Upper lobe of right lung (tissue), 1 donor: ENCODE measurements at regions not wholly inside any gene's neighbourhood (a gene's known extent, or its start where the extent isn't known, plus 50 kb on each side); places are given as distances from the start of the nearest gene placed in this dataset.

ENCODE experiments used
- ATAC-seq: fragments of 200-7000 bp; cut with Tn5 transposase; one replicate; pipeline ENCODE4 v1.9.1; 2020; ENCODE audit warnings: mild to moderate bottlenecking, moderate library complexity
- DNase-seq: peaks from one replicate; pipeline ENCODE4 v3.0.0-alpha.2; 2020
- H3K27ac ChIP-seq: fragments of 200-600 bp; one replicate; pipeline ENCODE4 v1.8.0; 2022
- H3K27me3 ChIP-seq: fragments of 200-600 bp; one replicate; pipeline ENCODE4 v1.8.0; 2022; ENCODE audit warnings: mild to moderate bottlenecking
- H3K36me3 ChIP-seq: fragments of 200-600 bp; one replicate; pipeline ENCODE4 v1.8.0; 2022
- H3K4me1 ChIP-seq: fragments of 200-600 bp; one replicate; pipeline ENCODE4 v1.8.0; 2022
- H3K4me3 ChIP-seq: fragments of 200-600 bp; one replicate; pipeline ENCODE4 v1.8.0; 2022; ENCODE audit warnings: mild to moderate bottlenecking
- H3K9me3 ChIP-seq: fragments of 200-600 bp; one replicate; pipeline ENCODE4 v1.8.0; 2022
- CTCF ChIP-seq: fragments of 200-600 bp; IDR thresholded peaks from one replicate; pipeline ENCODE4 v1.8.0; 2022; ENCODE audit warnings: antibody characterized with exemption
- intact Hi-C: fragments of 100-400 bp; cut with DNase I; formaldehyde crosslinking; loops from one replicate; pipeline ENCODE4 v1.11.0; 2022
- donor health status: DM: no; HTN: yes; CAD: no; lungs with severe emphysema.

GRCh38 chr7:142698429-142698828, 50.8 kb upstream of the PRSS1 start:
- Histone ChIP-seq H3K4me1 (no peaks in the 10 kb centered on the region), H3K27me3 (no peaks in the 10 kb centered on the region), H3K4me3 (no peak overlapping the region), H3K27ac (no peak overlapping the region), H3K36me3 (no peaks in the 10 kb centered on the region), H3K9me3 (no peaks in the 10 kb centered on the region)
- ATAC-seq (no peak), DNase-seq (no peak)
- intact Hi-C loops, result no loop called here
- TF ChIP-seq CTCF, result no peak

DNA sequence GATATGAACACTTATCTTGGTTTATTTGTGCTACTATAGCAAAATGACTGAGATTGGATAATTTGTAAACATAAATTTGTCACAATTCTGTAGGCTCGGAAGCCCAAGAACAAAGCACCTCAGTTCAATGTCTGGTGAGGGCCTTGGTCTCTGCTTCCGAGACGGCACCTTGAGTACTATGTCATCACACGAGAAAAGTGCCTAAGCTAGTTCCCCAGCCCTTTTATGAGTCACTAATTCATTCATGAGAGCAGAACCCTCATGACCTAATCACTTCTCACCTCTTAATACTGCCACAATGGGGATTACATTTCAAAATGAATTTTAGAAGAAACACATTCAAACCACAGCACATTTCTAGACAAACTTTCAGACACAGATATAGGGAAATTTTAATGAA, 52.0 kb upstream of the PRSS1 start:
- no peak for TF ChIP-seq CTCF
- no peak overlapping the region for H3K4me3 ChIP-seq
- H3K4me1 ChIP-seq, result no peaks in the 10 kb centered on the region
- H3K36me3 ChIP-seq, result no peaks in the 10 kb centered on the region
- H3K27me3 ChIP-seq, result no peaks in the 10 kb centered on the region
- H3K27ac ChIP-seq, result no peak overlapping the region
- no peaks in the 10 kb centered on the region for H3K9me3 ChIP-seq
- DNase-seq (no peak), ATAC-seq (no peak)
- intact Hi-C loops, result no loop called here

DNA sequence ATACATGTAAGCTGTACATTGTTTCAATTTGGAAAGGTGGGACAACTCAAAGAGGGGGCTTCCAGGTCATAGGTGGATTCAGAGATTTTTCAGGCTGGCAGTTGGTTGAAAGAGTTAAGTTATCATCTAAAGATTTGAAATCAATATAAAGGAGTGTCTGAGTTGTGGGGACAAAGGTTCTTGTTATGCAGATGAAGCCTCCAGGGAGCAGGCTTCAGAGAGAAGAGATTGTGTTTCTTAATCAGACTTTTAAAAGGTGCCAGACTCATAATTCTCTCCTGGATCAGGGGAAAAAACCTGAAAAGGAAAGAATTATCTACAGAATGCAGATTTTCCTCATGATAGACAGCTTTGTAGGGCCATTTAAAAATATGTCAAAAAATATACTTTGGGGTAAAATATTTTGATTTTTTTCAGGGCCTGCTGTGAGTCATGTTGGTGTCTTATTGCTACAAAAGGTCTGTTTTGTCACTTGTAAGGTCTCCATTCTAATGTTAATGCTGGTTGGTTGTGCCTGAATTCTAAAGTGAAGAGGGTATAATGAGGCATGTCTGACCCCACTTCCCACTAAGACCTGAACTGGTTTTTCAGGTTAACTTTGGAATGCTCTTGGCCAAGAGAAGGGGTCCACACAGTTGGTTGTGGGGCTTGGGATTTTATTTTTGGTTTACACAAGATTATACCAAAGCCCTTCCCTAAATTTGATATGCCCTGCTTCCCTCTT, 52.7 kb upstream of the PRSS1 start:
- H3K9me3 ChIP-seq, result no peaks in the 10 kb centered on the region
- H3K4me3 ChIP-seq, result no peak overlapping the region
- no peaks in the 10 kb centered on the region for H3K27me3 ChIP-seq
- no peak overlapping the region for H3K27ac ChIP-seq
- H3K4me1 ChIP-seq, result no peaks in the 10 kb centered on the region
- ATAC-seq (no peak), DNase-seq (no peak)
- no peak for TF ChIP-seq CTCF
- no peaks in the 10 kb centered on the region for H3K36me3 ChIP-seq
- intact Hi-C loops, result no loop called here

DNA sequence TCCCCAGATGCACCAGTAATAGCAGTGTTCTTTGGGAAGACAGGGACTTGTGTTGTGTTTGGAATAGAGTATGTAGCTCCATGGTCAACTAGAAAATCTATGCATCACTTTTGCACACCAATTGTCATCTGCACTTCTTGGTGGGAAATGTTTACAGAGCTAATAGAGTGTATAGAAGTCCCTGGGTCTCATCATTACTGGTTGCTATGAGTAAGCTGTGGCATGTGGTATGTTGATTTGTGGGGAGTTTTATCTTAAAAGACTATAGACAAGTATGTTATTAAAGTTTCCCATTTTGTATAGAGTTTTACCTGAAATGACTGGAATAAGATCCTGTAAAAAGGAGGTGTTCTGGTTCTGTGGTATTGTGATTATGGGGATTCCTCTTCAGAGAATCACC, 55.4 kb upstream of the PRSS1 start:
- ATAC-seq (no peak), DNase-seq (no peak)
- no peak overlapping the region for H3K4me3 ChIP-seq
- H3K4me1 ChIP-seq, result no peaks in the 10 kb centered on the region
- no peak overlapping the region for H3K27ac ChIP-seq
- H3K36me3 ChIP-seq, result no peaks in the 10 kb centered on the region
- no peaks in the 10 kb centered on the region for H3K27me3 ChIP-seq
- no peaks in the 10 kb centered on the region for H3K9me3 ChIP-seq
- no peak for TF ChIP-seq CTCF
- intact Hi-C loops, result no loop called here

GRCh38 chr7:142690554-142691182, 58.6 kb upstream of the PRSS1 start:
- DNase-seq, result no peak
- Histone ChIP-seq H3K4me3 (no peak overlapping the region), H3K27ac (no peak overlapping the region), H3K4me1 (no peaks in the 10 kb centered on the region), H3K9me3 (no peaks in the 10 kb centered on the region), H3K27me3 (no peaks in the 10 kb centered on the region), H3K36me3 (no peaks in the 10 kb centered on the region)
- intact Hi-C loops, result no loop called here
- no peak for ATAC-seq
- no peak for TF ChIP-seq CTCF
